ENCODE measurements at regions not wholly inside any gene's neighbourhood (a gene's known extent, or its start where the extent isn't known, plus 50 kb on each side); places are given as distances from the start of the nearest gene placed in this dataset.
"Not testable (repeated sequence)": the region's sequence is repeated elsewhere in the genome, so short reads cannot be mapped to it uniquely, and the experiment has no call there.

- no peak for TF ChIP-seq CTCF (IDR thresholded peaks at IDR 0.05)
- H3K4me3 ChIP-seq = no peak overlapping the region
- H3K27me3 ChIP-seq = no peaks in the 10 kb centered on the region
- 74 to 88% methylated on average over 1 of the region's 1 CpG for WGBS, 2 donors
- H3K4me1 ChIP-seq = peaks cover 0 to 8% (median 0%) of the 10 kb centered on the region in 9 donors
- H3K9me3 ChIP-seq = no peaks in the 10 kb centered on the region
- intact Hi-C loops (cut with DNase I) = no loop called here
- ATAC-seq = no peak
- H3K27ac ChIP-seq = no peak overlapping the region
- H3K36me3 ChIP-seq = no peaks in the 10 kb centered on the region
- DNase-seq = no peak
These were observed 279.9 kb downstream of the CCER1 start for GRCh38 chr12:90675106-90675505.

GRCh38 chr12:90672081-90672480 lies 282.9 kb downstream of the CCER1 start:
- no peaks in the 10 kb centered on the region for H3K4me1 ChIP-seq
- no peak overlapping the region for H3K4me3 ChIP-seq
- no peaks in the 10 kb centered on the region for H3K9me3 ChIP-seq
- DNase-seq (no peak), ATAC-seq (no peak)
- intact Hi-C loops (cut with DNase I) = no loop called here
- WGBS, 2 donors = 91 to 92% methylated on average over 1 of the region's 1 CpG
- no peak overlapping the region for H3K27ac ChIP-seq
- no peaks in the 10 kb centered on the region for H3K27me3 ChIP-seq
- no peaks in the 10 kb centered on the region for H3K36me3 ChIP-seq
- no peak for TF ChIP-seq CTCF (IDR thresholded peaks at IDR 0.05)

GRCh38 chr12:90663949-90664348 lies 291.0 kb downstream of the CCER1 start:
- H3K27ac ChIP-seq; H3K4me3 ChIP-seq; DNase-seq; H3K27me3 ChIP-seq; H3K36me3 ChIP-seq; H3K4me1 ChIP-seq; H3K9me3 ChIP-seq; ATAC-seq; intact Hi-C loops (cut with DNase I): not testable (repeated sequence)
- 92 to 94% methylated on average over 7 of the region's 7 CpGs for WGBS, 2 donors

GRCh38 chr12:90659060-90659459 lies 295.9 kb downstream of the CCER1 start:
- Histone ChIP-seq H3K36me3 (no peaks in the 10 kb centered on the region), H3K4me3 (no peak overlapping the region), H3K27ac (no peak overlapping the region), H3K9me3 (no peaks in the 10 kb centered on the region), H3K27me3 (no peaks in the 10 kb centered on the region), H3K4me1 (no peaks in the 10 kb centered on the region)
- 94 to 99% methylated on average over 2 of the region's 2 CpGs for WGBS, 2 donors
- no peak for TF ChIP-seq CTCF (IDR thresholded peaks at IDR 0.05)
- DNase-seq (no peak), ATAC-seq (no peak)
- intact Hi-C loops (cut with DNase I) = no loop called here

GRCh38 chr12:90653040-90653439 lies 301.9 kb downstream of the CCER1 start:
- no peak overlapping the region for H3K4me3 ChIP-seq
- no peaks in the 10 kb centered on the region for H3K36me3 ChIP-seq
- H3K27ac ChIP-seq = no peak overlapping the region
- no peak for TF ChIP-seq CTCF (IDR thresholded peaks at IDR 0.05)
- ATAC-seq (no peak), DNase-seq (no peak)
- H3K27me3 ChIP-seq = no peaks in the 10 kb centered on the region
- H3K9me3 ChIP-seq = peaks cover 0 to under 1% (median 0%) of the 10 kb centered on the region in 11 donors
- no peaks in the 10 kb centered on the region for H3K4me1 ChIP-seq
- intact Hi-C loops (cut with DNase I) = no loop called here
- WGBS, 2 donors = 60 to 76% methylated on average over 2 of the region's 2 CpGs

Data from heart right ventricle (tissue), 16 donors.